DMS 273 treated with DMSO at 0.1 percent for 48 hours (cell line): ENCODE measurements at regions not wholly inside any gene's neighbourhood (a gene's known extent, or its start where the extent isn't known, plus 50 kb on each side); places are given as distances from the start of the nearest gene placed in this dataset.

Source experiments
- DNase-seq: peaks from one replicate; lab custom pipeline; 2025; lab: John Stamatoyannopoulos, UW

- peak; percentile 42 for DNase-seq
Measured at GRCh38 chr3:152719264-152719663, 115.7 kb upstream of the P2RY1 start.

- DNase-seq, result no peak
Measured at GRCh38 chr3:152720951-152721718, 113.8 kb upstream of the P2RY1 start.

- DNase-seq, result no peak
Measured at GRCh38 chr3:152724270-152724669, 110.7 kb upstream of the P2RY1 start.

GRCh38 chr3:152728231-152728980, 106.5 kb upstream of the P2RY1 start:
- no peak for DNase-seq

GRCh38 chr3:152729906-152730305, 105.0 kb upstream of the P2RY1 start:
- no peak for DNase-seq

- DNase-seq, result no peak
Measured at GRCh38 chr3:152731511-152731910, 103.4 kb upstream of the P2RY1 start.

- DNase-seq, result no peak
Measured at GRCh38 chr3:152733584-152734119, 101.3 kb upstream of the P2RY1 start.

- DNase-seq, result no peak
Measured at GRCh38 chr3:152737021-152737908, 97.7 kb upstream of the P2RY1 start.

- no peak for DNase-seq
Measured at GRCh38 chr3:152738656-152739055, 96.3 kb upstream of the P2RY1 start.

GRCh38 chr3:152742368-152743347, 92.3 kb upstream of the P2RY1 start:
- DNase-seq, result no peak

GRCh38 chr3:152745646-152746045, 89.3 kb upstream of the P2RY1 start:
- DNase-seq, result no peak

GRCh38 chr3:152754303-152754702, 80.6 kb upstream of the P2RY1 start:
- no peak for DNase-seq

GRCh38 chr3:152756807-152757206, 78.1 kb upstream of the P2RY1 start:
- DNase-seq, result no peak

GRCh38 chr3:152760024-152760563, 74.8 kb upstream of the P2RY1 start:
- DNase-seq, result no peak

- no peak for DNase-seq
Measured at GRCh38 chr3:152760591-152760990, 74.3 kb upstream of the P2RY1 start.

GRCh38 chr3:152768478-152768877, 66.5 kb upstream of the P2RY1 start:
- DNase-seq, result no peak

- no peak for DNase-seq
Measured at GRCh38 chr3:152769523-152769922, 65.4 kb upstream of the P2RY1 start.

GRCh38 chr3:152770296-152770695, 64.6 kb upstream of the P2RY1 start:
- DNase-seq, result no peak

- DNase-seq, result no peak
Measured at GRCh38 chr3:152771120-152771519, 63.8 kb upstream of the P2RY1 start.

GRCh38 chr3:152772674-152773225, 62.2 kb upstream of the P2RY1 start:
- DNase-seq, result no peak
